Ecto neural progenitor cell (in vitro differentiated cells): ENCODE measurements at regions not wholly inside any gene's neighbourhood (a gene's known extent, or its start where the extent isn't known, plus 50 kb on each side); places are given as distances from the start of the nearest gene placed in this dataset.

ENCODE experiments used
- DNase-seq: peaks from one replicate; pipeline ENCODE4 v3.0.0-alpha.2; 2018; ENCODE audit warnings: low spot score

GRCh38 chr2:196390243-196391148 is 219.1 kb upstream of the STK17B start:
- DNase-seq: no peak

GRCh38 chr2:196391149-196391479 is 219.7 kb upstream of the STK17B start:
- DNase-seq: no peak

GRCh38 chr2:196399096-196399495 is 227.7 kb upstream of the STK17B start:
- DNase-seq: no peak

- DNase-seq: no peak
Measured at GRCh38 chr2:196399722-196400691, 228.6 kb upstream of the STK17B start.

GRCh38 chr2:196403471-196403870 is 232.1 kb upstream of the STK17B start:
- no peak for DNase-seq

GRCh38 chr2:196404276-196404675 is 232.9 kb upstream of the STK17B start:
- DNase-seq: no peak

- DNase-seq: no peak
Measured at GRCh38 chr2:196407675-196408264, 231.7 kb upstream of the CCDC150 start.

- DNase-seq: no peak
Measured at GRCh38 chr2:196409376-196409775, 230.1 kb upstream of the CCDC150 start.

GRCh38 chr2:196410008-196410407 is 229.5 kb upstream of the CCDC150 start:
- DNase-seq: no peak

GRCh38 chr2:196413821-196414274 is 225.7 kb upstream of the CCDC150 start:
- no peak for DNase-seq

- DNase-seq: no peak
Measured at GRCh38 chr2:196415384-196415783, 224.1 kb upstream of the CCDC150 start.

- no peak for DNase-seq
Measured at GRCh38 chr2:196420143-196420542, 219.4 kb upstream of the CCDC150 start.

GRCh38 chr2:196421880-196422279 is 217.6 kb upstream of the CCDC150 start:
- DNase-seq: no peak

GRCh38 chr2:196422361-196422760 is 217.2 kb upstream of the CCDC150 start:
- DNase-seq: no peak

GRCh38 chr2:196426122-196426521 is 213.4 kb upstream of the CCDC150 start:
- no peak for DNase-seq

GRCh38 chr2:196427986-196428634 is 211.4 kb upstream of the CCDC150 start:
- DNase-seq: no peak

- no peak for DNase-seq
Measured at GRCh38 chr2:196431076-196431475, 208.4 kb upstream of the CCDC150 start.

GRCh38 chr2:196431957-196432356 is 207.6 kb upstream of the CCDC150 start:
- DNase-seq: peak; percentile 47

GRCh38 chr2:196433116-196433515 is 206.4 kb upstream of the CCDC150 start:
- peak; percentile 45 for DNase-seq

- no peak for DNase-seq
Measured at GRCh38 chr2:196434217-196434616, 205.3 kb upstream of the CCDC150 start.

- DNase-seq: no peak
Measured at GRCh38 chr2:196435189-196435588, 204.3 kb upstream of the CCDC150 start.

GRCh38 chr2:196437626-196438025 is 201.9 kb upstream of the CCDC150 start:
- no peak for DNase-seq
